Muscle of leg (tissue), 3 donors: ENCODE measurements at regions not wholly inside any gene's neighbourhood (a gene's known extent, or its start where the extent isn't known, plus 50 kb on each side); places are given as distances from the start of the nearest gene placed in this dataset.
"Not testable (repeated sequence)": the region's sequence is repeated elsewhere in the genome, so short reads cannot be mapped to it uniquely, and the experiment has no call there.

Experiments used
- DNase-seq: peaks from one replicate; pipeline ENCODE4 v3.0.0; 2013
- H3K27ac ChIP-seq: one replicate; pipeline ENCODE4 v1.5.1; 2013; ENCODE audit warnings: mild to moderate bottlenecking, low read length, control low read depth
- H3K27me3 ChIP-seq: one replicate; pipeline ENCODE4 v1.6.1; 2013; ENCODE audit warnings: low read length; ENCODE audit not compliant: control insufficient read depth, insufficient read depth
- H3K36me3 ChIP-seq: one replicate; pipeline ENCODE4 v1.6.1; 2013; ENCODE audit warnings: low read length; ENCODE audit not compliant: control insufficient read depth, insufficient read depth
- H3K4me1 ChIP-seq: one replicate; pipeline ENCODE4 v1.6.1; 2013; ENCODE audit warnings: low read length; ENCODE audit not compliant: control insufficient read depth, insufficient read depth
- H3K4me3 ChIP-seq: one replicate; pipeline ENCODE4 v1.5.1; 2013; ENCODE audit warnings: low read length, control low read depth
- H3K9me3 ChIP-seq: replicated peaks from 2 replicates; pipeline ENCODE4 v1.6.1; 2013; ENCODE audit warnings: low read depth, low read length; ENCODE audit not compliant: control insufficient read depth
- WGBS: methylation state at CpG from one replicate; pipeline ENCODE4 v1.1.5; 2013; ENCODE audit warnings: missing lambda C conversion rate; ENCODE audit not compliant: insufficient coverage; 5-methylcytosine and 5-hydroxymethylcytosine counted together

GRCh38 chr21:19461481-19462205, 1058.1 kb upstream of the TMPRSS15 start:
- H3K9me3 ChIP-seq = no peaks in the 10 kb centered on the region
- WGBS = 94% methylated on average over 2 of the region's 8 CpGs
- no peak overlapping the region for H3K27ac ChIP-seq
- no peaks in the 10 kb centered on the region for H3K36me3 ChIP-seq
- H3K4me3 ChIP-seq = no peak overlapping the region
- H3K4me1 ChIP-seq = no peaks in the 10 kb centered on the region
- H3K27me3 ChIP-seq = no peaks in the 10 kb centered on the region
- no peak for DNase-seq

- no CpG with 5 or more reads among the region's 1 CpG for WGBS
- no peak overlapping the region for H3K27ac ChIP-seq
- no peak for DNase-seq
These were observed 1060.4 kb upstream of the TMPRSS15 start for GRCh38 chr21:19463966-19464365.

GRCh38 chr21:19468991-19469715, 1065.6 kb upstream of the TMPRSS15 start:
- no peak overlapping the region for H3K4me3 ChIP-seq
- no peaks in the 10 kb centered on the region for H3K27me3 ChIP-seq
- no peak overlapping the region for H3K27ac ChIP-seq
- no peaks in the 10 kb centered on the region for H3K36me3 ChIP-seq
- H3K9me3 ChIP-seq = no peaks in the 10 kb centered on the region
- DNase-seq = peak; percentile 25
- H3K4me1 ChIP-seq = no peaks in the 10 kb centered on the region
- no CpG with 5 or more reads among the region's 3 CpGs for WGBS

More at GRCh38 chr21:19463966-19464365, 1060.4 kb upstream of the TMPRSS15 start:
- Histone ChIP-seq H3K4me3 (no peak overlapping the region), H3K36me3 (no peaks in the 10 kb centered on the region), H3K4me1 (no peaks in the 10 kb centered on the region), H3K9me3 (no peaks in the 10 kb centered on the region), H3K27me3 (no peaks in the 10 kb centered on the region)

- peaks cover 2% of the 10 kb centered on the region for H3K9me3 ChIP-seq
- no peak for DNase-seq
- no CpG with 5 or more reads among the region's 1 CpG for WGBS
- H3K36me3 ChIP-seq = no peaks in the 10 kb centered on the region
- H3K4me1 ChIP-seq = no peaks in the 10 kb centered on the region
- no peaks in the 10 kb centered on the region for H3K27me3 ChIP-seq
- no peak overlapping the region for H3K27ac ChIP-seq
- H3K4me3 ChIP-seq = no peak overlapping the region
These were observed 1071.9 kb upstream of the TMPRSS15 start for GRCh38 chr21:19475525-19475924.

GRCh38 chr21:19489930-19490329, 1086.3 kb upstream of the TMPRSS15 start:
- Histone ChIP-seq H3K4me1 (no peaks in the 10 kb centered on the region), H3K36me3 (no peaks in the 10 kb centered on the region), H3K4me3 (no peak overlapping the region), H3K27ac (no peak overlapping the region), H3K27me3 (no peaks in the 10 kb centered on the region), H3K9me3 (no peaks in the 10 kb centered on the region)
- WGBS = 71% methylated on average over 1 of the region's 3 CpGs
- no peak for DNase-seq

GRCh38 chr21:19490481-19490880, 1086.9 kb upstream of the TMPRSS15 start:
- no peaks in the 10 kb centered on the region for H3K36me3 ChIP-seq
- no peaks in the 10 kb centered on the region for H3K27me3 ChIP-seq
- H3K9me3 ChIP-seq = no peaks in the 10 kb centered on the region
- H3K4me1 ChIP-seq = no peaks in the 10 kb centered on the region
- no peak overlapping the region for H3K4me3 ChIP-seq
- H3K27ac ChIP-seq = no peak overlapping the region
- DNase-seq = no peak
- WGBS = 86% methylated on average over 1 of the region's 2 CpGs

- H3K4me3 ChIP-seq, H3K36me3 ChIP-seq, H3K4me1 ChIP-seq, H3K9me3 ChIP-seq, H3K27ac ChIP-seq, DNase-seq, H3K27me3 ChIP-seq: not testable (repeated sequence)
- WGBS = 92% methylated on average over 41 of the region's 52 CpGs
These were observed 1090.1 kb upstream of the TMPRSS15 start for GRCh38 chr21:19493437-19494241.

- no peaks in the 10 kb centered on the region for H3K27me3 ChIP-seq
- no peak overlapping the region for H3K4me3 ChIP-seq
- no CpG with 5 or more reads among the region's 3 CpGs for WGBS
- no peaks in the 10 kb centered on the region for H3K4me1 ChIP-seq
- H3K36me3 ChIP-seq = no peaks in the 10 kb centered on the region
- DNase-seq = no peak
- no peak overlapping the region for H3K27ac ChIP-seq
- H3K9me3 ChIP-seq = no peaks in the 10 kb centered on the region
These were observed 1097.5 kb upstream of the TMPRSS15 start for GRCh38 chr21:19501115-19501514.

GRCh38 chr21:19507682-19508260, 1104.2 kb upstream of the TMPRSS15 start:
- DNase-seq = no peak
- Histone ChIP-seq H3K36me3 (no peaks in the 10 kb centered on the region), H3K9me3 (peaks cover 6% of the 10 kb centered on the region), H3K4me3 (no peak overlapping the region), H3K27me3 (no peaks in the 10 kb centered on the region), H3K27ac (no peak overlapping the region), H3K4me1 (no peaks in the 10 kb centered on the region)
- WGBS = 80% methylated on average over 1 of the region's 3 CpGs

- Histone ChIP-seq H3K36me3 (no peaks in the 10 kb centered on the region), H3K4me1 (no peaks in the 10 kb centered on the region), H3K9me3 (peaks cover 6% of the 10 kb centered on the region), H3K27me3 (no peaks in the 10 kb centered on the region), H3K4me3 (no peak overlapping the region), H3K27ac (no peak overlapping the region)
- 83% methylated on average over 2 of the region's 2 CpGs for WGBS
- DNase-seq = no peak
These were observed 1104.9 kb upstream of the TMPRSS15 start for GRCh38 chr21:19508442-19508841.
